ENCODE measurements at regions not wholly inside any gene's neighbourhood (a gene's known extent, or its start where the extent isn't known, plus 50 kb on each side); places are given as distances from the start of the nearest gene placed in this dataset.

DNA sequence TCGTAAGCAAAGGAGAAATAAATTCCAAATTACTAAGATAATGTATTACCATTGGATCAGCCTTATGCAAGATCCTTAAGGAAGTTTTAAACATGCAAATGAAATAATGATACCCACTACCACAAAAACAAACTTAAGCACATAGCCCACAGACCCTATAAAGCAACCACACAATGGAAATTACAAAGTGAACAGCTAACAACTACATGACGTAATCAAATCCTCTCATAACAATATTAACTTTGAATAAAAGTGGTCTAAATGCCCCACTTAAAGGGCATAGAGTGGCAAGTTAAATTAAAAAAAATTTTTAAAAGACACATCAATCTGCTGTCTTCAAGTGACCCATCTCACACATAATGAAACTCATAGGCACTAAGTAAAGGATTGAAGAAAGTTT, 397.3 kb upstream of the SEMA3A start:
- TF ChIP-seq, protein P1, sequence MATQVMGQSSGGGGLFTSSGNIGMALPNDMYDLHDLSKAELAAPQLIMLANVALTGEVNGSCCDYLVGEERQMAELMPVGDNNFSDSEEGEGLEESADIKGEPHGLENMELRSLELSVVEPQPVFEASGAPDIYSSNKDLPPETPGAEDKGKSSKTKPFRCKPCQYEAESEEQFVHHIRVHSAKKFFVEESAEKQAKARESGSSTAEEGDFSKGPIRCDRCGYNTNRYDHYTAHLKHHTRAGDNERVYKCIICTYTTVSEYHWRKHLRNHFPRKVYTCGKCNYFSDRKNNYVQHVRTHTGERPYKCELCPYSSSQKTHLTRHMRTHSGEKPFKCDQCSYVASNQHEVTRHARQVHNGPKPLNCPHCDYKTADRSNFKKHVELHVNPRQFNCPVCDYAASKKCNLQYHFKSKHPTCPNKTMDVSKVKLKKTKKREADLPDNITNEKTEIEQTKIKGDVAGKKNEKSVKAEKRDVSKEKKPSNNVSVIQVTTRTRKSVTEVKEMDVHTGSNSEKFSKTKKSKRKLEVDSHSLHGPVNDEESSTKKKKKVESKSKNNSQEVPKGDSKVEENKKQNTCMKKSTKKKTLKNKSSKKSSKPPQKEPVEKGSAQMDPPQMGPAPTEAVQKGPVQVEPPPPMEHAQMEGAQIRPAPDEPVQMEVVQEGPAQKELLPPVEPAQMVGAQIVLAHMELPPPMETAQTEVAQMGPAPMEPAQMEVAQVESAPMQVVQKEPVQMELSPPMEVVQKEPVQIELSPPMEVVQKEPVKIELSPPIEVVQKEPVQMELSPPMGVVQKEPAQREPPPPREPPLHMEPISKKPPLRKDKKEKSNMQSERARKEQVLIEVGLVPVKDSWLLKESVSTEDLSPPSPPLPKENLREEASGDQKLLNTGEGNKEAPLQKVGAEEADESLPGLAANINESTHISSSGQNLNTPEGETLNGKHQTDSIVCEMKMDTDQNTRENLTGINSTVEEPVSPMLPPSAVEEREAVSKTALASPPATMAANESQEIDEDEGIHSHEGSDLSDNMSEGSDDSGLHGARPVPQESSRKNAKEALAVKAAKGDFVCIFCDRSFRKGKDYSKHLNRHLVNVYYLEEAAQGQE (IDR thresholded peaks at IDR 0.05), result no peak
- TF ChIP-seq, protein P2, sequence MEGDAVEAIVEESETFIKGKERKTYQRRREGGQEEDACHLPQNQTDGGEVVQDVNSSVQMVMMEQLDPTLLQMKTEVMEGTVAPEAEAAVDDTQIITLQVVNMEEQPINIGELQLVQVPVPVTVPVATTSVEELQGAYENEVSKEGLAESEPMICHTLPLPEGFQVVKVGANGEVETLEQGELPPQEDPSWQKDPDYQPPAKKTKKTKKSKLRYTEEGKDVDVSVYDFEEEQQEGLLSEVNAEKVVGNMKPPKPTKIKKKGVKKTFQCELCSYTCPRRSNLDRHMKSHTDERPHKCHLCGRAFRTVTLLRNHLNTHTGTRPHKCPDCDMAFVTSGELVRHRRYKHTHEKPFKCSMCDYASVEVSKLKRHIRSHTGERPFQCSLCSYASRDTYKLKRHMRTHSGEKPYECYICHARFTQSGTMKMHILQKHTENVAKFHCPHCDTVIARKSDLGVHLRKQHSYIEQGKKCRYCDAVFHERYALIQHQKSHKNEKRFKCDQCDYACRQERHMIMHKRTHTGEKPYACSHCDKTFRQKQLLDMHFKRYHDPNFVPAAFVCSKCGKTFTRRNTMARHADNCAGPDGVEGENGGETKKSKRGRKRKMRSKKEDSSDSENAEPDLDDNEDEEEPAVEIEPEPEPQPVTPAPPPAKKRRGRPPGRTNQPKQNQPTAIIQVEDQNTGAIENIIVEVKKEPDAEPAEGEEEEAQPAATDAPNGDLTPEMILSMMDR (IDR thresholded peaks at IDR 0.05), result no peak
- TF ChIP-seq KDM1A (IDR thresholded peaks at IDR 0.05; ENCODE audit: low read depth) (no peak), EP300 (IDR thresholded peaks at IDR 0.05) (no peak), JUN (IDR thresholded peaks at IDR 0.05) (no peak), RCOR1 (IDR thresholded peaks at IDR 0.05; ENCODE audit: low read depth, low read length) (no peak), EHF (CRISPR knock-in tag; IDR thresholded peaks at IDR 0.05) (no peak), POLR2A (IDR thresholded peaks at IDR 0.05; ENCODE audit: low read length) (no peak), BHLHE40 (IDR thresholded peaks at IDR 0.05; ENCODE audit: low read depth, low read length) (no peak), CHD2 (IDR thresholded peaks at IDR 0.05; ENCODE audit: low read length, partially characterized antibody) (no peak), SMC3 (IDR thresholded peaks at IDR 0.05) (no peak)
- TF ChIP-seq, protein P3, sequence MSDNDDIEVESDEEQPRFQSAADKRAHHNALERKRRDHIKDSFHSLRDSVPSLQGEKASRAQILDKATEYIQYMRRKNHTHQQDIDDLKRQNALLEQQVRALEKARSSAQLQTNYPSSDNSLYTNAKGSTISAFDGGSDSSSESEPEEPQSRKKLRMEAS (IDR thresholded peaks at IDR 0.05), result no peak
